Panc1 (cell line): ENCODE measurements at regions not wholly inside any gene's neighbourhood (a gene's known extent, or its start where the extent isn't known, plus 50 kb on each side); places are given as distances from the start of the nearest gene placed in this dataset.

Source experiments
- ATAC-seq: fragments of 200-7000 bp; cut with Tn5 transposase; 2 replicates; pipeline ENCODE4 v1.9.1; 2020; ENCODE audit warnings: mild to moderate bottlenecking, moderate library complexity
- BruUV-seq: library from RNA; stranded (reverse); fragments of 400-500 nt; replicated peaks from 2 replicates; lab custom pipeline; 2021; lab: Mats Ljungman, UMichigan
- CTCF ChIA-PET: fragments of 300-600 bp; sonication (Branson Sonifier 250); formaldehyde crosslinking; loops from one replicate; lab custom pipeline; 2022; ENCODE audit warnings: antibody characterized with exemption; lab: Charles Lee
- POLR2A ChIA-PET: fragments of 300-600 bp; sonication (Branson Sonifier 250); formaldehyde crosslinking; loops from one replicate; lab custom pipeline; 2022; ENCODE audit warnings: antibody characterized with exemption; lab: Charles Lee
- DNase-seq: peaks from one replicate; pipeline ENCODE4 v3.0.0-alpha.2; 2010; ENCODE audit warnings: low read depth, low spot score
- H3K27ac ChIP-seq: 2 replicates; pipeline ENCODE4 v1.5.1; 2011; ENCODE audit warnings: mild to moderate bottlenecking, low read length, inconsistent platforms
- H3K27me3 ChIP-seq: fragments of 200-500 bp; sonication (Bioruptor generic); 2 replicates; pipeline ENCODE4 v1.6.0; 2014; ENCODE audit warnings: low read length, inconsistent platforms; ENCODE audit not compliant: control insufficient read depth, insufficient read depth
- H3K36me3 ChIP-seq: fragments of 200-500 bp; sonication (Bioruptor generic); 2 replicates; pipeline ENCODE4 v1.5.1; 2014; ENCODE audit warnings: inconsistent platforms, mild to moderate bottlenecking, low read length, moderate library complexity; ENCODE audit not compliant: control insufficient read depth, insufficient read depth
- H3K4me1 ChIP-seq: 2 replicates; pipeline ENCODE4 v1.5.1; 2011; ENCODE audit warnings: inconsistent platforms, mild to moderate bottlenecking, low read length, moderate library complexity; ENCODE audit not compliant: control insufficient read depth, insufficient read depth
- H3K4me3 ChIP-seq, 2 experiments: 2 replicates each; pipeline ENCODE4 v1.5.1; 2011 to 2012; ENCODE audit warnings: low read depth in 2 of 2, low read length in 2 of 2, mild to moderate bottlenecking in 2 of 2, inconsistent platforms in 1 of 2, moderate library complexity in 1 of 2
- H3K9me3 ChIP-seq: fragments of 200-500 bp; sonication (Bioruptor generic); 2 replicates; pipeline ENCODE4 v1.5.1; 2014; ENCODE audit warnings: low read depth, mild to moderate bottlenecking, inconsistent platforms, low read length, moderate library complexity; ENCODE audit not compliant: control insufficient read depth, insufficient read depth
- CTCF ChIP-seq: fragments of 450-650 bp; IDR thresholded peaks from 2 replicates; pipeline ENCODE4 v1.5.1; 2017; ENCODE audit warnings: mild to moderate bottlenecking
- POLR2AphosphoS5 ChIP-seq: IDR thresholded peaks from 2 replicates; pipeline ENCODE4 v1.6.1; 2012; ENCODE audit warnings: mild to moderate bottlenecking, low read depth, low read length, moderate library complexity
- REST ChIP-seq, 2 experiments: IDR thresholded peaks; 2 replicates each; pipeline ENCODE4 v1.6.1; 2011 to 2012; ENCODE audit warnings: low read depth in 2 of 2, control low read depth in 1 of 2, low read length in 1 of 2, mild to moderate bottlenecking in 1 of 2, moderate library complexity in 1 of 2; ENCODE audit not compliant: insufficient read depth in 1 of 2
- SIN3A ChIP-seq: IDR thresholded peaks from 2 replicates; pipeline ENCODE4 v1.6.1; 2012; ENCODE audit warnings: low read depth, mild to moderate bottlenecking, low read length, moderate library complexity, borderline replicate concordance; ENCODE audit not compliant: insufficient read depth
- TCF7L2 ChIP-seq: IDR thresholded peaks from 2 replicates; pipeline ENCODE4 v1.6.1; 2011; ENCODE audit warnings: mild to moderate bottlenecking, low read depth, low read length, inconsistent platforms
- in situ Hi-C: cut with HindIII; loops from 2 replicates; pipeline ENCODE4 v1.10.0; 2016; ENCODE audit warnings: low sequenced_read_pairs, low pct_unique_long_range_greater_than_20kb
- intact Hi-C: fragments of 100-400 bp; cut with micrococcal nuclease; formaldehyde crosslinking; loops from one replicate; pipeline ENCODE4 v1.10.0; 2022; ENCODE audit not compliant: unreplicated experiment

GRCh38 chr11:93049740-93050139 is 80.3 kb downstream of the MTNR1B start:
- Histone ChIP-seq H3K4me1 (no peaks in the 10 kb centered on the region), H3K4me3 (no peak overlapping the region), H3K27me3 (no peaks in the 10 kb centered on the region), H3K36me3 (no peaks in the 10 kb centered on the region), H3K9me3 (no peaks in the 10 kb centered on the region), H3K27ac (no peak overlapping the region)
- no TSS peak for BruUV-seq
- intact Hi-C loops, result no loop called here
- in situ Hi-C loops, result no loop called here
- POLR2A ChIA-PET, result no interaction called here
- CTCF ChIA-PET, result no interaction called here
- TF ChIP-seq SIN3A, result no peak
- TF ChIP-seq REST (IDR thresholded peaks at IDR 0.05; ENCODE audit: insufficient read depth in 1 of 2, low read depth in 2 of 2, low read length in 1 of 2), result no peak
- TF ChIP-seq TCF7L2, result no peak
- TF ChIP-seq CTCF, result no peak
- no peak for TF ChIP-seq POLR2AphosphoS5
- DNase-seq (no peak), ATAC-seq (no peak)

DNA sequence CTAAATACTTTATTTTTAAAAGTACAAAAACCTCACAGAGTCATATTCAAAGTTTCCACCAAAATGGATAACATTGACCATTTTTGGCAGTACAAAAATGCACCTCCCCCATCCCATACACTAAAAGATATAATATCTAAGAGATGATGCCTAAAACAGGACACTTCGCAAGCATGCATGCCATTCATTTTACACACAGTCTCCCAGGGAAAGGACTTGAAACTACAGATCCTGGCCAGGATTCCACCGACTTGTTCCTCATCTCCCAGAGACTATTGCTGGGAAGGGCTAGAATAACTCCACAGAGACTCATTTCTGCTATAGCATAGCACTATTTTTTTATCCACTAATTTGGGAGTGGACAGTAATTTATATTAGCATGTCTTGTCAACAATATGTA is 81.7 kb downstream of the MTNR1B start:
- in situ Hi-C loops, result no loop called here
- ChIA-PET POLR2A (no interaction called here), CTCF (no interaction called here)
- intact Hi-C loops, result no loop called here
- H3K36me3 ChIP-seq, result no peaks in the 10 kb centered on the region
- BruUV-seq, result no TSS peak
- ATAC-seq (no peak), DNase-seq (no peak)
- TF ChIP-seq POLR2AphosphoS5 (no peak), CTCF (no peak), TCF7L2 (no peak), REST (IDR thresholded peaks at IDR 0.05; ENCODE audit: insufficient read depth in 1 of 2, low read depth in 2 of 2, low read length in 1 of 2) (no peak), SIN3A (no peak)
- H3K9me3 ChIP-seq, result no peaks in the 10 kb centered on the region
- H3K27ac ChIP-seq, result no peak overlapping the region
- H3K4me1 ChIP-seq, result no peaks in the 10 kb centered on the region
- no peak overlapping the region for H3K4me3 ChIP-seq
- no peaks in the 10 kb centered on the region for H3K27me3 ChIP-seq
